PFSK-1 (cell line): ENCODE measurements at regions not wholly inside any gene's neighbourhood (a gene's known extent, or its start where the extent isn't known, plus 50 kb on each side); places are given as distances from the start of the nearest gene placed in this dataset.

Experiments used
- FOXP2 ChIP-seq: optimal IDR thresholded peaks from 2 replicates; pipeline ENCODE3; 2011; ENCODE audit warnings: borderline replicate concordance, control low read depth, inconsistent platforms; ENCODE audit not compliant: insufficient read depth; ENCODE audit errors: extremely low read length, extremely low read depth
- POLR2AphosphoS5 ChIP-seq: IDR thresholded peaks from 2 replicates; pipeline ENCODE4 v1.6.1; 2012; ENCODE audit warnings: low read depth, mild to moderate bottlenecking, control low read depth, low read length, moderate library complexity
- REST ChIP-seq, 2 experiments: IDR thresholded peaks; 2 replicates each; pipeline versions ENCODE4 v1.6.1 to v1.8.0; 2011 to 2012; ENCODE audit warnings: low read depth in 2 of 2, low read length in 2 of 2, control low read depth in 1 of 2, inconsistent platforms in 1 of 2, mild to moderate bottlenecking in 1 of 2, moderate library complexity in 1 of 2; ENCODE audit not compliant: insufficient read depth in 1 of 2
- SIN3A ChIP-seq: IDR thresholded peaks from 2 replicates; pipeline ENCODE4 v1.6.1; 2012; ENCODE audit warnings: mild to moderate bottlenecking, low read length, moderate library complexity, borderline replicate concordance; ENCODE audit not compliant: insufficient read depth
- TAF1 ChIP-seq: IDR thresholded peaks from 2 replicates; pipeline ENCODE4 v1.6.1; 2012; ENCODE audit warnings: low read length, control low read depth, borderline replicate concordance; ENCODE audit not compliant: insufficient read depth

GRCh38 chrX:20529301-20529700 is 262.6 kb upstream of the RPS6KA3 start:
- TF ChIP-seq TAF1 (no peak), REST (IDR thresholded peaks at IDR 0.05; ENCODE audit: insufficient read depth in 1 of 2, low read depth in 2 of 2, low read length in 2 of 2) (no peak), POLR2AphosphoS5 (no peak), FOXP2 (no peak), SIN3A (no peak)
